ENCODE measurements at regions not wholly inside any gene's neighbourhood (a gene's known extent, or its start where the extent isn't known, plus 50 kb on each side); places are given as distances from the start of the nearest gene placed in this dataset.

- intact Hi-C loops (cut with DNase I; ENCODE audit: low total_unique reads): no loop called here
- no peak overlapping the region for H3K27ac ChIP-seq
- no peak for TF ChIP-seq POLR2A (IDR thresholded peaks at IDR 0.05)
- no peak for TF ChIP-seq CTCF (IDR thresholded peaks at IDR 0.05 in 8 of 11, conservative IDR thresholded peaks at IDR 0.05 in 3 of 11)
- no peak for TF ChIP-seq POLR2AphosphoS5 (IDR thresholded peaks at IDR 0.05)
- H3K4me3 ChIP-seq: no peak overlapping the region
- H3K36me3 ChIP-seq: no peaks in the 10 kb centered on the region
- 69 to 86% (median 79%) methylated on average over 1 of the region's 1 CpG for WGBS, 5 donors
- DNase-seq: no peak
- no peaks in the 10 kb centered on the region for H3K9me3 ChIP-seq
- no peaks in the 10 kb centered on the region for H3K27me3 ChIP-seq (replicated peaks in 1 of 7)
- no peaks in the 10 kb centered on the region for H3K4me1 ChIP-seq
Observed at GRCh38 chr1:218660678-218661053, 315.5 kb downstream of the TGFB2 start.

- DNase-seq: no peak
- Histone ChIP-seq H3K4me3 (no peak overlapping the region), H3K27ac (no peak overlapping the region), H3K36me3 (no peaks in the 10 kb centered on the region), H3K4me1 (no peaks in the 10 kb centered on the region), H3K27me3 (replicated peaks in 1 of 7) (no peaks in the 10 kb centered on the region), H3K9me3 (no peaks in the 10 kb centered on the region)
- TF ChIP-seq CTCF (IDR thresholded peaks at IDR 0.05 in 8 of 11, conservative IDR thresholded peaks at IDR 0.05 in 3 of 11) (no peak), POLR2AphosphoS5 (IDR thresholded peaks at IDR 0.05) (no peak), POLR2A (IDR thresholded peaks at IDR 0.05) (no peak)
- intact Hi-C loops (cut with DNase I; ENCODE audit: low total_unique reads): no loop called here
- WGBS, 5 donors: 81 to 88% (median 83%) methylated on average over 3 of the region's 3 CpGs
Observed at GRCh38 chr1:218661411-218661810, 316.3 kb downstream of the TGFB2 start.

GRCh38 chr1:218664385-218665170 is 319.4 kb downstream of the TGFB2 start:
- intact Hi-C loops (cut with DNase I; ENCODE audit: low total_unique reads): no loop called here
- no peak for TF ChIP-seq POLR2AphosphoS5 (IDR thresholded peaks at IDR 0.05)
- no peak overlapping the region for H3K27ac ChIP-seq
- H3K4me1 ChIP-seq: no peaks in the 10 kb centered on the region
- H3K9me3 ChIP-seq: no peaks in the 10 kb centered on the region
- WGBS, 5 donors: 68 to 82% (median 76%) methylated on average over 3 of the region's 3 CpGs
- H3K27me3 ChIP-seq (replicated peaks in 1 of 7): no peaks in the 10 kb centered on the region
- H3K36me3 ChIP-seq: no peaks in the 10 kb centered on the region
- H3K4me3 ChIP-seq: no peak overlapping the region
- no peak for DNase-seq

GRCh38 chr1:218665221-218665620 is 320.1 kb downstream of the TGFB2 start:
- intact Hi-C loops (cut with DNase I; ENCODE audit: low total_unique reads): no loop called here
- TF ChIP-seq CTCF (IDR thresholded peaks at IDR 0.05 in 8 of 11, conservative IDR thresholded peaks at IDR 0.05 in 3 of 11) (no peak), POLR2AphosphoS5 (IDR thresholded peaks at IDR 0.05) (no peak), POLR2A (IDR thresholded peaks at IDR 0.05) (no peak)
- Histone ChIP-seq H3K27me3 (replicated peaks in 1 of 7) (no peaks in the 10 kb centered on the region), H3K27ac (no peak overlapping the region), H3K9me3 (peaks cover 0 to under 1% (median 0%) of the 10 kb centered on the region in 8 donors), H3K4me3 (no peak overlapping the region), H3K36me3 (no peaks in the 10 kb centered on the region), H3K4me1 (no peaks in the 10 kb centered on the region)
- no peak for DNase-seq
- 68 to 81% (median 74%) methylated on average over 4 of the region's 4 CpGs for WGBS, 5 donors
